Breast epithelium (tissue), 4 donors: ENCODE measurements at regions not wholly inside any gene's neighbourhood (a gene's known extent, or its start where the extent isn't known, plus 50 kb on each side); places are given as distances from the start of the nearest gene placed in this dataset.

Experiments
- DNase-seq, 2 donors: peaks; one replicate each; pipeline ENCODE4 v3.0.0-alpha.2; 2019; ENCODE audit warnings: low spot score in 2 of 2
- H3K27ac ChIP-seq, 2 donors: fragments of 200-600 bp; sonication (generic) in 1 of 2; one replicate each; pipeline ENCODE4 v1.5.1; 2016 to 2019; ENCODE audit warnings: mild to moderate bottlenecking in 1 of 2
- H3K27me3 ChIP-seq, 2 donors: fragments of 200-600 bp; sonication (generic) in 1 of 2; one replicate each; pipeline versions ENCODE4 v1.5.1 to v1.6.0; 2017 to 2019; ENCODE audit warnings: control low read depth in 1 of 2, mild to moderate bottlenecking in 1 of 2
- H3K36me3 ChIP-seq: fragments of 200-600 bp; one replicate; pipeline ENCODE4 v1.5.1; 2019
- H3K4me1 ChIP-seq, 2 donors: fragments of 200-600 bp; sonication (generic); one replicate each; pipeline ENCODE4 v1.5.1; 2016 to 2019; ENCODE audit warnings: control low read depth in 1 of 2
- H3K4me3 ChIP-seq, 3 donors: fragments of 200-600 bp; sonication (generic); 1 replicate in 2 of 3; 2 replicates in 1 of 3; pipeline ENCODE4 v1.5.1; 2016 to 2019; ENCODE audit warnings: mild to moderate bottlenecking in 3 of 3, moderate library complexity in 2 of 3
- H3K9me3 ChIP-seq, 2 donors: fragments of 200-600 bp; sonication (generic) in 1 of 2; one replicate each; pipeline ENCODE4 v1.5.1; 2016 to 2019; ENCODE audit warnings: control low read depth in 1 of 2
- POLR2A ChIP-seq: fragments of 450-650 bp; IDR thresholded peaks from one replicate; pipeline ENCODE4 v1.6.1; 2016; ENCODE audit warnings: antibody characterized with exemption, mild to moderate bottlenecking, moderate library complexity
- POLR2AphosphoS5 ChIP-seq, 3 donors: sonication (generic); formaldehyde crosslinking; IDR thresholded peaks; one replicate each; pipeline ENCODE4 v1.6.1; 2017; ENCODE audit warnings: antibody characterized with exemption in 3 of 3
- intact Hi-C: fragments of 100-400 bp; cut with DNase I; formaldehyde crosslinking; loops from one replicate; pipeline ENCODE4 v1.15.1; 2023; ENCODE audit warnings: low total_unique reads
- TF ChIP-seq, protein P1 (sequence below), 3 donors: fragments of 450-650 bp; IDR thresholded peaks; one replicate each; pipeline ENCODE4 v1.5.1; 2016 to 2017; ENCODE audit warnings: antibody characterized with exemption in 3 of 3, mild to moderate bottlenecking in 3 of 3, moderate library complexity in 3 of 3

DNA sequence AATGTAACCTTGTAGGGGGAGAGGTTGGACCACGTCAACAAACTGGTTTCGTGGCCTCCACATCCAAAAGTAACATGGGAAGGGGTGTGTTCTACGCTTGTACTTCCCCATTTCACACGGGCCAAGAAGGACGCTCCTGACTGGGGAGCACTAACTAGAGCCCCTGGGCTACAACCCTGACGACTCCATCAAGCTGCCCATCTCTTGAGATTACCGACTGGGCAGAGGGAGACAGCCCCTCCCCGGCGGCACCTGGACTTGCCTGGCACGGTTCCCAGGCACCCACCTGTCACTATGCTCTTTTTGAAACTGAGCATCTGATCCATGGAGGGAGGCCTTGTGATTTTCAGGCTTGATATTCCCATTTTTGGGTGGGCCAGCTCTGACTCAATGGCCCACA lies 68.5 kb downstream of the SHANK2 start:
- TF ChIP-seq, protein P1, sequence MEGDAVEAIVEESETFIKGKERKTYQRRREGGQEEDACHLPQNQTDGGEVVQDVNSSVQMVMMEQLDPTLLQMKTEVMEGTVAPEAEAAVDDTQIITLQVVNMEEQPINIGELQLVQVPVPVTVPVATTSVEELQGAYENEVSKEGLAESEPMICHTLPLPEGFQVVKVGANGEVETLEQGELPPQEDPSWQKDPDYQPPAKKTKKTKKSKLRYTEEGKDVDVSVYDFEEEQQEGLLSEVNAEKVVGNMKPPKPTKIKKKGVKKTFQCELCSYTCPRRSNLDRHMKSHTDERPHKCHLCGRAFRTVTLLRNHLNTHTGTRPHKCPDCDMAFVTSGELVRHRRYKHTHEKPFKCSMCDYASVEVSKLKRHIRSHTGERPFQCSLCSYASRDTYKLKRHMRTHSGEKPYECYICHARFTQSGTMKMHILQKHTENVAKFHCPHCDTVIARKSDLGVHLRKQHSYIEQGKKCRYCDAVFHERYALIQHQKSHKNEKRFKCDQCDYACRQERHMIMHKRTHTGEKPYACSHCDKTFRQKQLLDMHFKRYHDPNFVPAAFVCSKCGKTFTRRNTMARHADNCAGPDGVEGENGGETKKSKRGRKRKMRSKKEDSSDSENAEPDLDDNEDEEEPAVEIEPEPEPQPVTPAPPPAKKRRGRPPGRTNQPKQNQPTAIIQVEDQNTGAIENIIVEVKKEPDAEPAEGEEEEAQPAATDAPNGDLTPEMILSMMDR (IDR thresholded peaks at IDR 0.05), result no peak
- TF ChIP-seq POLR2A (no peak), POLR2AphosphoS5 (IDR thresholded peaks at IDR 0.05) (no peak)
- no peak for DNase-seq
- Histone ChIP-seq H3K27me3 (no peaks in the 10 kb centered on the region), H3K9me3 (no peaks in the 10 kb centered on the region), H3K36me3 (no peaks in the 10 kb centered on the region), H3K4me1 (no peaks in the 10 kb centered on the region), H3K27ac (no peak overlapping the region), H3K4me3 (no peak overlapping the region)
- intact Hi-C loops, result no loop called here

DNA sequence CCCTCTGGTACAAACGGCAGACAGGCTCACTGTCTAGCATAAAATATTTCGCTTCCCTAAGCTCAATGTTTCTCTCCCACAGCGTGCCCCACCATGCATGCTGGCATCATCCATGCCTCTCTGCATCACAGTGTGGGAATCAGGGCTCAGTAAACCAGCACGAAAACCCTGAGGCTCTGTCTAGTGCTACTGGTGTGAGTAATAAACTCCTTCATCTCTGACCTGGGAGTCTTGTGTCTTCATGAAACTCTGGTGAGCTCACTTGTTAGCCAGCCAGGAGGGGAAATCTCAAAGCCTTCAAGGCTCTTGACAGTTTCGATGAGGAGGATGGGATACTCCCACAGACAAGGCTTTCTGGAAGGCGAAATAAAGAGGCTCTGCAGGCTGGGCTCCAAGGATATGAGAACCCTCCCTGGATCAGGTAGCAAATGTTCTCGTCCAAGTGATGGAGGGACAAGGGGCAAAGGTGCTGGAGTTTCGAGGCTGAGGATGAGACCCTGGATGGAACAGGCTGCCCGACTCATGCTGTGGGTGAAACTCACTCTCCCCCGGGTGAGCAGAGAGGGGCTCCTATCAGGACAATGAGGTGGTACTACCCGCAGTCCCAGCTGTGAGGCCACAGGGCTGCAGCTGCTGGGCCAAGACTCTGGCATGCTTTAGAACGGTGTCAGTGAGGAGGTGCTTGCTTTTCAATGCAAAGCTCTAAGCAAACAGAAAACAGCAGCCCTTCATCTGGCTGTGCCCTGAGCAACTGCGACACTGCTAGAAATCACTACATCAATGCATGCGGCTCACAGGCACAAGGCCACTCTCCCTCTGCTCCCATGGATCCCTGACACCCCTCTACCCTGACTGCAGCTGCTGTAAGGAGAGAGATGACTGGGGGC lies 69.3 kb downstream of the SHANK2 start:
- no peak overlapping the region for H3K4me3 ChIP-seq
- H3K36me3 ChIP-seq, result no peaks in the 10 kb centered on the region
- intact Hi-C loops, result no loop called here
- H3K4me1 ChIP-seq, result no peaks in the 10 kb centered on the region
- TF ChIP-seq POLR2AphosphoS5 (IDR thresholded peaks at IDR 0.05), result no peak
- TF ChIP-seq, protein P1 (IDR thresholded peaks at IDR 0.05), result no peak
- no peak for TF ChIP-seq POLR2A
- no peaks in the 10 kb centered on the region for H3K27me3 ChIP-seq
- no peak overlapping the region for H3K27ac ChIP-seq
- DNase-seq, result no peak
- no peaks in the 10 kb centered on the region for H3K9me3 ChIP-seq

DNA sequence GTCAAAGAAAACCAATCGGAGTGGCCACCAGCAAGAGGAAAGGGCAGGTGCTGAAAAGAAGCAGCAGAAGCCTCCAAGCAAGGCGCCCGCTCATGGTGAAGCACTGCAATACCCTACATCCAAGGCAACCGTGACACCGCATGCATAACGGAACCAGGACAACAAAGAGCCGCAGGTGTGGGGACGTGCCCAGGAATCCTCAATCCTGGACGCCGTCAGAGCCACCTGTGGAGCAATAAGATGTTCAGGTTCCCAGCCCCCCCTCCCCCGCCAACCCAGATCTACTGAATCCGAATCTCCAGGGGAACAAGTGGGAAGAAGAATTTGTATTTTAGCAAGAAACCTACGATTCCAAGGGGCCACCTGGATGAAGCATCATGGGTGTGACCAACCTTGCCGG lies 70.8 kb downstream of the SHANK2 start:
- intact Hi-C loops, result no loop called here
- H3K4me1 ChIP-seq, result no peaks in the 10 kb centered on the region
- no peak overlapping the region for H3K27ac ChIP-seq
- TF ChIP-seq POLR2AphosphoS5 (IDR thresholded peaks at IDR 0.05) (no peak), POLR2A (no peak)
- TF ChIP-seq, protein P1 (IDR thresholded peaks at IDR 0.05), result no peak
- H3K9me3 ChIP-seq, result peaks cover 0 to 5% of the 10 kb centered on the region in 2 donors
- H3K27me3 ChIP-seq, result no peaks in the 10 kb centered on the region
- H3K36me3 ChIP-seq, result no peaks in the 10 kb centered on the region
- DNase-seq, result no peak
- no peak overlapping the region for H3K4me3 ChIP-seq

DNA sequence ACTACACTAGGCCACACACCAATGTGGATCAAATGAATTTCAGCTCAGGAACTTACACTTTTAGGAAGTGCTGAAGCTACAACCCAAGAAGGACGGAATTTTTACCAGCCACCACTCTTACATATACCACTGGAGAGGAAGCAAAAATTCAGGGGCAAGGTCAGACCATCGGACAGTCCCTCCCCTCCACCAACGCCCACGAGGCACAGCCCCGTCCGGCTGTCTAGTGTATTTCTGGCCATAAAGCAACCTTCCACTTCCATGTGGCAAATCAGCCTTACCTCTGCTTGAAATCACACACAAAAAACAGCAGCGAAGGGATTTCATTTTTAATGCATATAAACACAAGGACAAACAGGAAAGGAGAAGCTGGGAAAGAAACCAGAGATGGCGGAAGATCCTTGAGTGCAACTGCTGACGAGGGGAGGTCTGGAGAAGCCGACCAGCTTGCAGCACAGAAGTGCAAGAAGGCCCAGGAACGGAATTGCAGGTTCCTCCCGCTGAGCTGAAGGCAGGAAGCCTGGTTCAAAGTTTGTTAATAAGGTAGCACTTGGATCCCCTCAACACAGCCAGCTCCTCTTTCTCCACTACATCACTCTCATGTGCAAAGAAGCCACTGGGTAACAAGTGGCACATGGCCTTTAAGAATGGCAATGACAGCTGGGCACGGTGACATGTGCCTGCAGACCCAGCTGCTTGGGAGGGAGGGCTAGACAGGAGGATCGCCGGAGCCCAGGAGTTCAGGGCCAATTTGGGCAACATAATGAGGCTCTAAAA lies 71.5 kb downstream of the SHANK2 start:
- H3K27ac ChIP-seq, result no peak overlapping the region
- no peaks in the 10 kb centered on the region for H3K4me1 ChIP-seq
- no peaks in the 10 kb centered on the region for H3K27me3 ChIP-seq
- H3K36me3 ChIP-seq, result no peaks in the 10 kb centered on the region
- TF ChIP-seq POLR2A (no peak), POLR2AphosphoS5 (IDR thresholded peaks at IDR 0.05) (no peak)
- TF ChIP-seq, protein P1 (IDR thresholded peaks at IDR 0.05), result no peak
- intact Hi-C loops, result no loop called here
- H3K9me3 ChIP-seq, result peaks cover 0 to 9% of the 10 kb centered on the region in 2 donors
- DNase-seq, result no peak
- H3K4me3 ChIP-seq, result no peak overlapping the region
